ENCODE measurements at regions not wholly inside any gene's neighbourhood (a gene's known extent, or its start where the extent isn't known, plus 50 kb on each side); places are given as distances from the start of the nearest gene placed in this dataset.

GRCh38 chr11:127205688-127206217 is 205.2 kb upstream of the KIRREL3 start:
- TF ChIP-seq ZBTB43 (CRISPR knock-in tag; IDR thresholded peaks at IDR 0.05), result no peak
- TF ChIP-seq ZNF423 (CRISPR knock-in tag; IDR thresholded peaks at IDR 0.05), result no peak
- TF ChIP-seq CTCF (IDR thresholded peaks at IDR 0.05), result no peak
- TF ChIP-seq CREM (CRISPR knock-in tag; IDR thresholded peaks at IDR 0.05), result no peak
- no peak for TF ChIP-seq FOXJ3 (CRISPR knock-in tag; IDR thresholded peaks at IDR 0.05; ENCODE audit: borderline replicate concordance)
- TF ChIP-seq NR3C1 (CRISPR knock-in tag; conservative IDR thresholded peaks at IDR 0.05; ENCODE audit: low read depth), result no peak
- no peak for TF ChIP-seq USF2 (CRISPR knock-in tag; IDR thresholded peaks at IDR 0.05)
- no peak for TF ChIP-seq MAX (CRISPR knock-in tag; IDR thresholded peaks at IDR 0.05)
- no peak for TF ChIP-seq SMAD4 (CRISPR knock-in tag; IDR thresholded peaks at IDR 0.05)
- no peak for TF ChIP-seq ZNF416 (CRISPR knock-in tag; IDR thresholded peaks at IDR 0.05)
- no peak for TF ChIP-seq ZNF263 (CRISPR knock-in tag; IDR thresholded peaks at IDR 0.05; ENCODE audit: low read depth)
- TF ChIP-seq ETV6 (CRISPR knock-in tag; IDR thresholded peaks at IDR 0.05), result no peak
- no peak for TF ChIP-seq MLX (CRISPR knock-in tag; IDR thresholded peaks at IDR 0.05)
- TF ChIP-seq ELF4 (CRISPR knock-in tag; IDR thresholded peaks at IDR 0.05; ENCODE audit: low read depth), result no peak

Measured in WTC11 (cell line).